ENCODE measurements at regions not wholly inside any gene's neighbourhood (a gene's known extent, or its start where the extent isn't known, plus 50 kb on each side); places are given as distances from the start of the nearest gene placed in this dataset.

GRCh38 chr3:162769564-162769963 is 1273.0 kb downstream of the OTOL1 start:
- DNase-seq (ENCODE audit: low read depth, low spot score) (no peak), FAIRE-seq (no peak), ATAC-seq (no peak)
- ChIA-PET CTCF (no interaction called here), RAD21 (ENCODE audit: unreplicated experiment) (no interaction called here), SMC1A (ENCODE audit: uncharacterized antibody, unreplicated experiment) (no interaction called here), POLR2A (no interaction called here)
- H2AFZ ChIP-seq (ENCODE audit: control insufficient read depth, low read depth, low read length), result no peak overlapping the region
- no peak overlapping the region for H3K9ac ChIP-seq (ENCODE audit: control insufficient read depth, insufficient read depth, low read length)
- H3K27me3 ChIP-seq (replicated peaks in 1 of 2; ENCODE audit: control insufficient read depth in 2 of 2, insufficient read depth in 2 of 2, low read length in 1 of 2), result no peaks in the 10 kb centered on the region
- H3K36me3 ChIP-seq (ENCODE audit: control insufficient read depth in 2 of 2, insufficient read depth in 2 of 2, low read length in 1 of 2), result no peaks in the 10 kb centered on the region
- no peak overlapping the region for H3K27ac ChIP-seq (ENCODE audit: control insufficient read depth, insufficient read depth)
- in situ Hi-C loops (cut with MboI), result no loop called here
- no peak for TF ChIP-seq PRDM15 (CRISPR knock-in tag; IDR thresholded peaks at IDR 0.05)
- H3K9me3 ChIP-seq (replicated peaks; ENCODE audit: control insufficient read depth, insufficient read depth, low read length), result no peaks in the 10 kb centered on the region
- H3K79me2 ChIP-seq (ENCODE audit: control insufficient read depth, insufficient read depth, low read length), result no peaks in the 10 kb centered on the region
- H3K4me1 ChIP-seq (ENCODE audit: control insufficient read depth, insufficient read depth, low read length), result no peaks in the 10 kb centered on the region
- intact Hi-C loops (cut with micrococcal nuclease; ENCODE audit: unreplicated experiment), result no loop called here
- H3K4me3 ChIP-seq, result no peak overlapping the region
- BruUV-seq (replicated peaks), result no TSS peak
- no peak overlapping the region for H3K4me2 ChIP-seq (ENCODE audit: control insufficient read depth, insufficient read depth)
- no peaks in the 10 kb centered on the region for H4K20me1 ChIP-seq (ENCODE audit: control insufficient read depth, insufficient read depth)

GRCh38 chr3:162770551-162770950 is 1273.9 kb downstream of the OTOL1 start:
- intact Hi-C loops (cut with micrococcal nuclease; ENCODE audit: unreplicated experiment), result no loop called here
- CTCF ChIA-PET, result no interaction called here
- Histone ChIP-seq H3K79me2 (ENCODE audit: control insufficient read depth, insufficient read depth, low read length) (no peaks in the 10 kb centered on the region), H3K9ac (ENCODE audit: control insufficient read depth, insufficient read depth, low read length) (no peak overlapping the region), H3K9me3 (replicated peaks; ENCODE audit: control insufficient read depth, insufficient read depth, low read length) (no peaks in the 10 kb centered on the region), H3K4me3 (no peak overlapping the region), H3K27ac (ENCODE audit: control insufficient read depth, insufficient read depth) (no peak overlapping the region), H3K27me3 (replicated peaks in 1 of 2; ENCODE audit: control insufficient read depth in 2 of 2, insufficient read depth in 2 of 2, low read length in 1 of 2) (no peaks in the 10 kb centered on the region), H3K36me3 (ENCODE audit: control insufficient read depth in 2 of 2, insufficient read depth in 2 of 2, low read length in 1 of 2) (no peaks in the 10 kb centered on the region), H4K20me1 (ENCODE audit: control insufficient read depth, insufficient read depth) (no peaks in the 10 kb centered on the region), H2AFZ (ENCODE audit: control insufficient read depth, low read depth, low read length) (no peak overlapping the region), H3K4me1 (ENCODE audit: control insufficient read depth, insufficient read depth, low read length) (no peaks in the 10 kb centered on the region), H3K4me2 (ENCODE audit: control insufficient read depth, insufficient read depth) (no peak overlapping the region)
- no peak for ATAC-seq
- POLR2A ChIA-PET, result no interaction called here
- no peak for DNase-seq (ENCODE audit: low read depth, low spot score)
- no peak for FAIRE-seq
- in situ Hi-C loops (cut with MboI), result no loop called here
- RAD21 ChIA-PET (ENCODE audit: unreplicated experiment), result no interaction called here
- no TSS peak for BruUV-seq (replicated peaks)
- WGBS (ENCODE audit: insufficient coverage, insufficient replicate concordance, low lambda C conversion rate, missing lambda C conversion rate), result 0% methylated on average over 2 of the region's 2 CpGs
- SMC1A ChIA-PET (ENCODE audit: uncharacterized antibody, unreplicated experiment), result no interaction called here
- TF ChIP-seq SREBF1 (IDR thresholded peaks at IDR 0.05; ENCODE audit: low read length), result no peak
- no peak for TF ChIP-seq SREBF2 (IDR thresholded peaks at IDR 0.05; ENCODE audit: low read length)
- TF ChIP-seq ASH2L (IDR thresholded peaks at IDR 0.05; ENCODE audit: borderline replicate concordance, low read depth), result no peak
- TF ChIP-seq MYC (IDR thresholded peaks at IDR 0.05; ENCODE audit: insufficient read depth, insufficient read length, insufficient replicate concordance, low read length, severe bottlenecking), result no peak
- no peak for TF ChIP-seq HCFC1 (IDR thresholded peaks at IDR 0.05; ENCODE audit: low read length)
- TF ChIP-seq SMAD5 (IDR thresholded peaks at IDR 0.05; ENCODE audit: low read depth), result no peak
- no peak for TF ChIP-seq ZBTB4 (CRISPR knock-in tag; IDR thresholded peaks at IDR 0.05)
- no peak for TF ChIP-seq WRNIP1 (IDR thresholded peaks at IDR 0.05; ENCODE audit: borderline replicate concordance, low read depth, low read length)
- TF ChIP-seq HDAC6 (IDR thresholded peaks at IDR 0.05; ENCODE audit: unreplicated experiment), result no peak
- no peak for TF ChIP-seq KLF5 (IDR thresholded peaks at IDR 0.05; ENCODE audit: partially characterized antibody)
